Right atrium auricular region (tissue), 2 donors: ENCODE measurements at regions not wholly inside any gene's neighbourhood (a gene's known extent, or its start where the extent isn't known, plus 50 kb on each side); places are given as distances from the start of the nearest gene placed in this dataset.

Source experiments
- DNase-seq: peaks from one replicate; pipeline ENCODE4 v3.0.0-alpha.2; 2019; ENCODE audit warnings: low spot score
- H3K27ac ChIP-seq, 2 donors: fragments of 200-600 bp; sonication (generic); 1 replicate in 1 of 2; 2 replicates in 1 of 2; pipeline ENCODE4 v1.5.1; 2016 to 2019
- H3K27me3 ChIP-seq, 2 donors: fragments of 200-600 bp; sonication (generic); one replicate each; pipeline versions ENCODE4 v1.5.1 to v1.6.0; 2017 to 2019
- H3K36me3 ChIP-seq: fragments of 200-600 bp; sonication (generic); one replicate; pipeline ENCODE4 v1.5.1; 2016
- H3K4me1 ChIP-seq, 2 donors: fragments of 200-600 bp; sonication (generic); one replicate each; pipeline versions ENCODE4 v1.5.1 to v1.6.0; 2017 to 2019
- H3K4me3 ChIP-seq, 2 donors: fragments of 200-600 bp; sonication (generic); 1 replicate in 1 of 2; 2 replicates in 1 of 2; pipeline ENCODE4 v1.5.1; 2017 to 2019; ENCODE audit warnings: mild to moderate bottlenecking in 1 of 2, moderate library complexity in 1 of 2
- H3K9me3 ChIP-seq, 2 donors: fragments of 200-600 bp; sonication (generic); one replicate each; pipeline ENCODE4 v1.5.1; 2019
- CTCF ChIP-seq, 2 donors: fragments of 200-600 bp; sonication (generic); IDR thresholded peaks; one replicate each; pipeline ENCODE4 v1.5.1; 2019; ENCODE audit warnings: antibody characterized with exemption in 2 of 2

GRCh38 chr5:25850581-25850980 is 1187.8 kb downstream of the CDH9 start:
- DNase-seq, result no peak
- no peaks in the 10 kb centered on the region for H3K36me3 ChIP-seq

GRCh38 chr5:25849270-25849669 is 1189.1 kb downstream of the CDH9 start:
- no peaks in the 10 kb centered on the region for H3K4me1 ChIP-seq
- TF ChIP-seq CTCF (IDR thresholded peaks at IDR 0.05), result no peak
- H3K4me3 ChIP-seq, result no peak overlapping the region
- H3K27me3 ChIP-seq, result no peaks in the 10 kb centered on the region
- no peak for DNase-seq
- no peaks in the 10 kb centered on the region for H3K36me3 ChIP-seq
- peaks cover 0 to 14% of the 10 kb centered on the region in 2 donors for H3K9me3 ChIP-seq
- no peak overlapping the region for H3K27ac ChIP-seq

More at GRCh38 chr5:25850581-25850980, 1187.8 kb downstream of the CDH9 start:
- Histone ChIP-seq H3K27ac (no peak overlapping the region), H3K4me1 (no peaks in the 10 kb centered on the region), H3K4me3 (no peak overlapping the region), H3K9me3 (peaks cover 0 to 5% of the 10 kb centered on the region in 2 donors), H3K27me3 (no peaks in the 10 kb centered on the region)
- TF ChIP-seq CTCF (IDR thresholded peaks at IDR 0.05), result no peak

GRCh38 chr5:25823330-25823873 is 1178.6 kb upstream of the CDH10 start:
- no peaks in the 10 kb centered on the region for H3K4me1 ChIP-seq
- H3K9me3 ChIP-seq, result no peaks in the 10 kb centered on the region
- no peak overlapping the region for H3K27ac ChIP-seq
- DNase-seq, result no peak
- TF ChIP-seq CTCF (IDR thresholded peaks at IDR 0.05), result no peak
- no peaks in the 10 kb centered on the region for H3K36me3 ChIP-seq
- H3K27me3 ChIP-seq, result no peaks in the 10 kb centered on the region
- H3K4me3 ChIP-seq, result no peak overlapping the region
